HCT116 (cell line): ENCODE measurements at regions not wholly inside any gene's neighbourhood (a gene's known extent, or its start where the extent isn't known, plus 50 kb on each side); places are given as distances from the start of the nearest gene placed in this dataset.

Experiments used
- ATAC-seq: fragments of 200-7000 bp; cut with Tn5 transposase; 2 replicates; pipeline ENCODE4 v1.9.1; 2020; ENCODE audit warnings: mild to moderate bottlenecking, moderate library complexity
- BruUV-seq: library from RNA; stranded (reverse); fragments of 400-500 nt; replicated peaks from 2 replicates; lab custom pipeline; 2021; lab: Mats Ljungman, UMichigan
- CTCF ChIA-PET: fragments of 300-600 bp; sonication (Branson Sonifier 250); formaldehyde crosslinking; loops from one replicate; lab custom pipeline; 2021; ENCODE audit warnings: antibody characterized with exemption; lab: Charles Lee
- POLR2A ChIA-PET: fragments of 300-600, 350-600 bp; sonication (Branson Sonifier 250); formaldehyde crosslinking; loops from one replicate; lab custom pipeline; 2021; ENCODE audit warnings: antibody characterized with exemption; lab: Charles Lee
- RAD21 ChIA-PET, 2 experiments: fragments of 300-600 bp; sonication (Branson Sonifier 250); formaldehyde crosslinking; loops; one replicate each; lab custom pipeline; 2023; ENCODE audit warnings: low total read pairs in 2 of 2; ENCODE audit not compliant: uncharacterized antibody in 2 of 2, unreplicated experiment in 2 of 2, low non-redundant PET in 1 of 2; lab: Charles Lee
- DNase-seq: peaks from one replicate; pipeline ENCODE4 v3.0.0-alpha.2; 2010; ENCODE audit warnings: low read depth, low spot score
- H2AFZ ChIP-seq: fragments of 200-600 bp; shearing (Covaris generic), sonication (generic); 2 replicates; pipeline ENCODE4 v1.6.1; 2017; ENCODE audit warnings: low read depth, mixed run types, mixed read lengths, antibody characterized with exemption, low read length; ENCODE audit not compliant: poor library complexity, severe bottlenecking
- H3K27ac ChIP-seq: 2 replicates; pipeline ENCODE4 v1.5.1; 2012; ENCODE audit warnings: low read depth, low read length
- H3K27me3 ChIP-seq: fragments of 200-600 bp; sonication (generic); 2 replicates; pipeline ENCODE4 v1.6.1; 2016; ENCODE audit warnings: mixed run types, low read length, mixed read lengths; ENCODE audit not compliant: insufficient read depth
- H3K36me3 ChIP-seq, 2 experiments: fragments of 200-500 bp in 1 of 2; fragments of 200-600 bp in 1 of 2; sonication (Bioruptor generic) in 1 of 2; sonication (generic) in 1 of 2; 2 replicates each; pipeline versions ENCODE4 v1.5.1 to v1.6.1; 2014 to 2016; ENCODE audit warnings: low read length in 2 of 2, inconsistent platforms in 1 of 2, mixed read lengths in 1 of 2, mixed run types in 1 of 2; ENCODE audit not compliant: insufficient read depth in 2 of 2, control insufficient read depth in 1 of 2
- H3K4me1 ChIP-seq, 2 experiments: fragments of 200-600 bp in 1 of 2; sonication (generic) in 1 of 2; 2 replicates each; pipeline versions ENCODE4 v1.5.1 to v1.6.1; 2012 to 2017; ENCODE audit warnings: low read length in 2 of 2, inconsistent platforms in 1 of 2, mild to moderate bottlenecking in 1 of 2, mixed read lengths in 1 of 2, mixed run types in 1 of 2, moderate library complexity in 1 of 2; ENCODE audit not compliant: insufficient read depth in 2 of 2, control insufficient read depth in 1 of 2
- H3K4me2 ChIP-seq: fragments of 200-600 bp; sonication (generic); 2 replicates; pipeline ENCODE4 v1.6.1; 2017; ENCODE audit warnings: mixed run types, low read length, mixed read lengths
- H3K4me3 ChIP-seq, 2 experiments: fragments of 200-600 bp in 1 of 2; sonication (generic) in 1 of 2; replicated peaks in 1 of 2; 2 replicates each; pipeline ENCODE4 v1.5.1; 2011 to 2016; ENCODE audit warnings: low read length in 2 of 2, control low read depth in 1 of 2, low read depth in 1 of 2, mild to moderate bottlenecking in 1 of 2, mixed read lengths in 1 of 2, mixed run types in 1 of 2
- H3K79me2 ChIP-seq: fragments of 200-600 bp; sonication (generic); 2 replicates; pipeline ENCODE4 v1.6.1; 2017; ENCODE audit warnings: mild to moderate bottlenecking, mixed run types, low read length, moderate library complexity, mixed read lengths; ENCODE audit not compliant: insufficient read depth
- H3K9ac ChIP-seq: fragments of 200-600 bp; sonication (generic); 2 replicates; pipeline ENCODE4 v1.6.1; 2016; ENCODE audit warnings: low read length, mixed read lengths
- H3K9me2 ChIP-seq: fragments of 200-600 bp; sonication (generic), shearing (Covaris generic); 2 replicates; pipeline ENCODE4 v1.6.1; 2017; ENCODE audit warnings: mixed run types, mild to moderate bottlenecking, moderate library complexity; ENCODE audit not compliant: insufficient read depth
- H3K9me3 ChIP-seq, 2 experiments: fragments of 200-500 bp in 1 of 2; fragments of 200-600 bp in 1 of 2; sonication (Bioruptor generic) in 1 of 2; sonication (generic) in 1 of 2; 2 replicates each; pipeline ENCODE4 v1.6.1; 2014 to 2017; ENCODE audit warnings: low read length in 2 of 2, mixed read lengths in 2 of 2, inconsistent platforms in 1 of 2, low read depth in 1 of 2, mild to moderate bottlenecking in 1 of 2, mixed run types in 1 of 2, moderate library complexity in 1 of 2; ENCODE audit not compliant: control insufficient read depth in 1 of 2, insufficient read depth in 1 of 2
- H4K20me1 ChIP-seq: fragments of 200-600 bp; sonication (generic), shearing (Covaris generic); 2 replicates; pipeline ENCODE4 v1.6.1; 2017; ENCODE audit warnings: mixed run types, mild to moderate bottlenecking, moderate library complexity; ENCODE audit not compliant: insufficient read depth
- CBX3 ChIP-seq: IDR thresholded peaks from 2 replicates; pipeline ENCODE4 v1.6.1; 2012; ENCODE audit warnings: low read depth
- EGR1 ChIP-seq: IDR thresholded peaks from 2 replicates; pipeline ENCODE4 v1.6.1; 2012; ENCODE audit warnings: low read depth
- ELF1 ChIP-seq: IDR thresholded peaks from 2 replicates; pipeline ENCODE4 v1.6.1; 2012; ENCODE audit warnings: low read depth, borderline replicate concordance
- FOSL1 ChIP-seq: IDR thresholded peaks from 2 replicates; pipeline ENCODE4 v1.6.1; 2012; ENCODE audit warnings: low read depth
- JUND ChIP-seq: IDR thresholded peaks from 2 replicates; pipeline ENCODE4 v1.6.1; 2012
- POLR2A ChIP-seq: IDR thresholded peaks from 2 replicates; pipeline ENCODE4 v1.7.0; 2011; ENCODE audit warnings: borderline replicate concordance; ENCODE audit not compliant: insufficient read depth, insufficient read length; ENCODE audit errors: extremely low read depth
- POLR2AphosphoS5 ChIP-seq: IDR thresholded peaks from 2 replicates; pipeline ENCODE4 v1.6.1; 2011; ENCODE audit warnings: mild to moderate bottlenecking, low read depth, low read length, moderate library complexity
- RAD21 ChIP-seq: IDR thresholded peaks from 2 replicates; pipeline ENCODE4 v1.6.1; 2012; ENCODE audit warnings: low read depth, mild to moderate bottlenecking
- SIN3A ChIP-seq: IDR thresholded peaks from 2 replicates; pipeline ENCODE4 v1.6.1; 2012; ENCODE audit warnings: low read depth
- SP1 ChIP-seq: IDR thresholded peaks from 2 replicates; pipeline ENCODE4 v1.6.1; 2012; ENCODE audit warnings: low read depth
- TCF7L2 ChIP-seq: IDR thresholded peaks from 2 replicates; pipeline ENCODE4 v1.7.0; 2011; ENCODE audit warnings: borderline replicate concordance, inconsistent platforms; ENCODE audit not compliant: insufficient read depth, insufficient read length; ENCODE audit errors: extremely low read depth
- YY1 ChIP-seq: IDR thresholded peaks from 2 replicates; pipeline ENCODE4 v1.6.1; 2011; ENCODE audit warnings: low read length, low read depth, moderate library complexity, mild to moderate bottlenecking; ENCODE audit not compliant: insufficient replicate concordance; ENCODE audit errors: extremely low read depth
- ZBTB33 ChIP-seq: IDR thresholded peaks from 2 replicates; pipeline ENCODE4 v1.6.1; 2011; ENCODE audit warnings: mild to moderate bottlenecking, low read length, moderate library complexity; ENCODE audit not compliant: insufficient replicate concordance; ENCODE audit errors: extremely low read depth
- intact Hi-C: fragments of 100-400 bp; cut with micrococcal nuclease; formaldehyde crosslinking; loops from 2 replicates; pipeline ENCODE4 v1.10.0; 2022
- TF ChIP-seq, protein P1 (sequence below): IDR thresholded peaks from 2 replicates; pipeline ENCODE4 v1.6.1; 2012
- TF ChIP-seq, protein P2 (sequence below), 3 experiments: fragments of 200-600 bp in 1 of 3; sonication (generic) in 1 of 3; IDR thresholded peaks in 2 of 3; conservative IDR thresholded peaks in 1 of 3; 2 replicates each; pipeline ENCODE4 v1.5.1; 2012 to 2017; ENCODE audit warnings: low read depth in 2 of 3, low read length in 2 of 3, antibody characterized with exemption in 1 of 3, borderline replicate concordance in 1 of 3, control low read depth in 1 of 3, mild to moderate bottlenecking in 1 of 3, mixed read lengths in 1 of 3, mixed run types in 1 of 3, moderate library complexity in 1 of 3; ENCODE audit not compliant: insufficient read depth in 1 of 3
- TF ChIP-seq, protein P3 (sequence below): IDR thresholded peaks from 2 replicates; pipeline ENCODE4 v1.6.1; 2012

GRCh38 chr2:82320296-82320695 is 2015.7 kb upstream of the LRRTM1 start:
- Histone ChIP-seq H3K27me3 (no peaks in the 10 kb centered on the region), H2AFZ (no peak overlapping the region), H4K20me1 (no peaks in the 10 kb centered on the region), H3K9ac (no peak overlapping the region), H3K27ac (no peak overlapping the region), H3K4me2 (no peak overlapping the region), H3K36me3 (no peaks in the 10 kb centered on the region), H3K4me1 (no peaks in the 10 kb centered on the region), H3K79me2 (no peaks in the 10 kb centered on the region), H3K4me3 (no peak overlapping the region)
- BruUV-seq, result no TSS peak
- intact Hi-C loops, result no loop called here
- CTCF ChIA-PET, result no interaction called here
- no peak for DNase-seq
- TF ChIP-seq POLR2A (no peak), EGR1 (no peak), SP1 (no peak), POLR2AphosphoS5 (no peak), ZBTB33 (no peak), FOSL1 (no peak), RAD21 (no peak), TCF7L2 (no peak), SIN3A (no peak), ELF1 (no peak), CBX3 (no peak), YY1 (no peak), JUND (no peak)
- TF ChIP-seq, protein P1, sequence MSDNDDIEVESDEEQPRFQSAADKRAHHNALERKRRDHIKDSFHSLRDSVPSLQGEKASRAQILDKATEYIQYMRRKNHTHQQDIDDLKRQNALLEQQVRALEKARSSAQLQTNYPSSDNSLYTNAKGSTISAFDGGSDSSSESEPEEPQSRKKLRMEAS, result no peak
- TF ChIP-seq, protein P2, sequence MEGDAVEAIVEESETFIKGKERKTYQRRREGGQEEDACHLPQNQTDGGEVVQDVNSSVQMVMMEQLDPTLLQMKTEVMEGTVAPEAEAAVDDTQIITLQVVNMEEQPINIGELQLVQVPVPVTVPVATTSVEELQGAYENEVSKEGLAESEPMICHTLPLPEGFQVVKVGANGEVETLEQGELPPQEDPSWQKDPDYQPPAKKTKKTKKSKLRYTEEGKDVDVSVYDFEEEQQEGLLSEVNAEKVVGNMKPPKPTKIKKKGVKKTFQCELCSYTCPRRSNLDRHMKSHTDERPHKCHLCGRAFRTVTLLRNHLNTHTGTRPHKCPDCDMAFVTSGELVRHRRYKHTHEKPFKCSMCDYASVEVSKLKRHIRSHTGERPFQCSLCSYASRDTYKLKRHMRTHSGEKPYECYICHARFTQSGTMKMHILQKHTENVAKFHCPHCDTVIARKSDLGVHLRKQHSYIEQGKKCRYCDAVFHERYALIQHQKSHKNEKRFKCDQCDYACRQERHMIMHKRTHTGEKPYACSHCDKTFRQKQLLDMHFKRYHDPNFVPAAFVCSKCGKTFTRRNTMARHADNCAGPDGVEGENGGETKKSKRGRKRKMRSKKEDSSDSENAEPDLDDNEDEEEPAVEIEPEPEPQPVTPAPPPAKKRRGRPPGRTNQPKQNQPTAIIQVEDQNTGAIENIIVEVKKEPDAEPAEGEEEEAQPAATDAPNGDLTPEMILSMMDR (IDR thresholded peaks at IDR 0.05 in 2 of 3, conservative IDR thresholded peaks at IDR 0.05 in 1 of 3; ENCODE audit: borderline replicate concordance in 1 of 3, insufficient read depth in 1 of 3, low read depth in 2 of 3, low read length in 2 of 3), result no peak
- TF ChIP-seq, protein P3, sequence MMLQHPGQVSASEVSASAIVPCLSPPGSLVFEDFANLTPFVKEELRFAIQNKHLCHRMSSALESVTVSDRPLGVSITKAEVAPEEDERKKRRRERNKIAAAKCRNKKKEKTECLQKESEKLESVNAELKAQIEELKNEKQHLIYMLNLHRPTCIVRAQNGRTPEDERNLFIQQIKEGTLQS, result no peak
- TF ChIP-seq, all 23 proteins: peak for 0
- H3K9me2 ChIP-seq, result no peaks in the 10 kb centered on the region
- ChIA-PET RAD21 (no interaction called here), POLR2A (no interaction called here)
- H3K9me3 ChIP-seq, result no peaks in the 10 kb centered on the region
- ATAC-seq, result no peak
